Smooth muscle cell (in vitro differentiated cells): ENCODE measurements at regions not wholly inside any gene's neighbourhood (a gene's known extent, or its start where the extent isn't known, plus 50 kb on each side); places are given as distances from the start of the nearest gene placed in this dataset.

Experiments used
- DNase-seq: peaks from one replicate; lab custom pipeline; 2025; ENCODE audit not compliant: unreplicated experiment; lab: John Stamatoyannopoulos, UW
- H2AFZ ChIP-seq: fragments of 200-600 bp; sonication (generic); 2 replicates; pipeline ENCODE4 v1.6.0; 2016; ENCODE audit warnings: antibody characterized with exemption, low read depth, mild to moderate bottlenecking
- H3F3A ChIP-seq: fragments of 200-600 bp; sonication (generic); 2 replicates; pipeline ENCODE4 v1.6.0; 2017; ENCODE audit warnings: antibody characterized with exemption, low read depth
- H3K27ac ChIP-seq: fragments of 200-600 bp; sonication (generic); 2 replicates; pipeline ENCODE4 v1.5.1; 2016; ENCODE audit warnings: low read depth, mild to moderate bottlenecking
- H3K27me3 ChIP-seq: fragments of 200-600 bp; sonication (generic); 2 replicates; pipeline ENCODE4 v1.6.1; 2016; ENCODE audit warnings: low read depth, mild to moderate bottlenecking
- H3K36me3 ChIP-seq: fragments of 200-600 bp; sonication (generic); 2 replicates; pipeline ENCODE4 v1.5.1; 2016; ENCODE audit warnings: low read depth
- H3K4me1 ChIP-seq: fragments of 200-600 bp; sonication (generic); 2 replicates; pipeline ENCODE4 v1.5.1; 2016; ENCODE audit warnings: low read depth
- H3K4me2 ChIP-seq: fragments of 200-600 bp; sonication (generic); 2 replicates; pipeline ENCODE4 v1.6.0; 2016; ENCODE audit warnings: mild to moderate bottlenecking
- H3K4me3 ChIP-seq: fragments of 200-600 bp; sonication (generic); 2 replicates; pipeline ENCODE4 v1.5.1; 2016; ENCODE audit warnings: mild to moderate bottlenecking
- H3K79me2 ChIP-seq: fragments of 200-600 bp; sonication (generic); 2 replicates; pipeline ENCODE4 v1.6.0; 2016; ENCODE audit warnings: low read depth, mild to moderate bottlenecking
- H3K9ac ChIP-seq: fragments of 200-600 bp; sonication (generic); 2 replicates; pipeline ENCODE4 v1.6.0; 2016; ENCODE audit warnings: low read depth
- H3K9me3 ChIP-seq: fragments of 200-600 bp; sonication (generic); replicated peaks from 2 replicates; pipeline ENCODE4 v1.5.1; 2016; ENCODE audit warnings: low read depth
- H4K20me1 ChIP-seq: fragments of 200-600 bp; sonication (generic); 2 replicates; pipeline ENCODE4 v1.6.0; 2016; ENCODE audit warnings: low read depth
- WGBS: methylation state at CpG from one replicate; pipeline ENCODE4 v1.1.7; 2016; ENCODE audit warnings: low lambda C conversion rate; 5-methylcytosine and 5-hydroxymethylcytosine counted together
- TF ChIP-seq, protein P1 (sequence below): fragments of 200-600 bp; sonication (generic); IDR thresholded peaks from 2 replicates; pipeline ENCODE4 v1.5.1; 2017; ENCODE audit warnings: borderline replicate concordance, mild to moderate bottlenecking, antibody characterized with exemption; ENCODE audit not compliant: insufficient read depth, poor library complexity, severe bottlenecking

DNA sequence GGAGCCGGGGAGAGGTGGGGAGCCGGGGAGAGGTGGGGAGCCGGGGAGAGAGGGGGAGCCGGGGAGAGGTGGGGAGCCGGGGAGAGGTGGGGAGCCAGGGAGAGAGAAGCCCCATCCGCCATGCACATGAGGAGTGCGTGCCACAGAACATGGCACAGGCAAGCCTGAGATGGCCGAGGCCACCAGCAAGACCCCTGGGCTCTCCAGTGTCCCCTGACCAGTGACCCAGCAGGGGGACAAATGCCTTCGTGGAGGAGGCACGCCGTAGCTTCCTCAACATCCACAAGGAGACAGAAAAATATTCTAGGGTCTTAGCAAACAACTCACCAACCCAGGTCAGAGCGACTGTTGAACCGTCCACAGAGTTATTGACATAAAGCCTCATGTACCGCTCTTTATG, 618.8 kb downstream of the TBC1D22A start:
- Histone ChIP-seq H3K9ac (no peak overlapping the region), H3K27me3 (no peaks in the 10 kb centered on the region), H3K9me3 (peaks cover 4% of the 10 kb centered on the region), H3F3A (no peaks in the 10 kb centered on the region), H3K79me2 (no peaks in the 10 kb centered on the region), H3K4me3 (no peak overlapping the region), H2AFZ (no peak overlapping the region), H3K4me2 (no peak overlapping the region), H3K36me3 (no peaks in the 10 kb centered on the region), H3K27ac (no peak overlapping the region), H4K20me1 (no peaks in the 10 kb centered on the region), H3K4me1 (no peaks in the 10 kb centered on the region)
- 76% methylated on average over 7 of the region's 14 CpGs for WGBS
- TF ChIP-seq, protein P1, sequence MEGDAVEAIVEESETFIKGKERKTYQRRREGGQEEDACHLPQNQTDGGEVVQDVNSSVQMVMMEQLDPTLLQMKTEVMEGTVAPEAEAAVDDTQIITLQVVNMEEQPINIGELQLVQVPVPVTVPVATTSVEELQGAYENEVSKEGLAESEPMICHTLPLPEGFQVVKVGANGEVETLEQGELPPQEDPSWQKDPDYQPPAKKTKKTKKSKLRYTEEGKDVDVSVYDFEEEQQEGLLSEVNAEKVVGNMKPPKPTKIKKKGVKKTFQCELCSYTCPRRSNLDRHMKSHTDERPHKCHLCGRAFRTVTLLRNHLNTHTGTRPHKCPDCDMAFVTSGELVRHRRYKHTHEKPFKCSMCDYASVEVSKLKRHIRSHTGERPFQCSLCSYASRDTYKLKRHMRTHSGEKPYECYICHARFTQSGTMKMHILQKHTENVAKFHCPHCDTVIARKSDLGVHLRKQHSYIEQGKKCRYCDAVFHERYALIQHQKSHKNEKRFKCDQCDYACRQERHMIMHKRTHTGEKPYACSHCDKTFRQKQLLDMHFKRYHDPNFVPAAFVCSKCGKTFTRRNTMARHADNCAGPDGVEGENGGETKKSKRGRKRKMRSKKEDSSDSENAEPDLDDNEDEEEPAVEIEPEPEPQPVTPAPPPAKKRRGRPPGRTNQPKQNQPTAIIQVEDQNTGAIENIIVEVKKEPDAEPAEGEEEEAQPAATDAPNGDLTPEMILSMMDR: no peak
- no peak for DNase-seq

DNA sequence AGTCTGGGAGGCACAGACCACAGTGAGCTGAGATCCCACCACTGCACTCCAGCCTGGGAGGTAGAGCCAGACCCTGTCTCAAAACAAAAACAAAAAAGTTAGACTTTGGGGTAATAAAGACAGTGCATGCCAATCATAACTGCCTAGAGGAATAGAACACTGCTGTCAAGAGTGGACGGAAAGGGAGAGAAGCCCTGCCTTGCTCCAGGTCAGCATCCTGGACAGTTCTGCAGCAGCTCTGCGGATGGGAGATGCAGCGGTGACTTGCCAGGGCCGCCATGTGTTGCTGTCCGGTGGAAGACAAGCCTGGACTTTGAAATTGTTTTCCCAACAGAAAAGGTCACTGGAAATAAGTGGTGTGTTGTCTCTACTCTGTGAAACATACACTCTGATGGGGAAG, 618.2 kb downstream of the TBC1D22A start:
- H3K9me3 ChIP-seq: peaks cover 4% of the 10 kb centered on the region
- no peak overlapping the region for H3K9ac ChIP-seq
- no peaks in the 10 kb centered on the region for H3K36me3 ChIP-seq
- DNase-seq: no peak
- no peaks in the 10 kb centered on the region for H3K27me3 ChIP-seq
- H3K4me1 ChIP-seq: no peaks in the 10 kb centered on the region
- H4K20me1 ChIP-seq: no peaks in the 10 kb centered on the region
- no peaks in the 10 kb centered on the region for H3F3A ChIP-seq
- no peak overlapping the region for H3K4me3 ChIP-seq
- no peak overlapping the region for H3K4me2 ChIP-seq
- H3K27ac ChIP-seq: no peak overlapping the region
- H2AFZ ChIP-seq: no peak overlapping the region
- TF ChIP-seq, protein P1: no peak
- no peaks in the 10 kb centered on the region for H3K79me2 ChIP-seq
- 75% methylated on average over 5 of the region's 5 CpGs for WGBS

DNA sequence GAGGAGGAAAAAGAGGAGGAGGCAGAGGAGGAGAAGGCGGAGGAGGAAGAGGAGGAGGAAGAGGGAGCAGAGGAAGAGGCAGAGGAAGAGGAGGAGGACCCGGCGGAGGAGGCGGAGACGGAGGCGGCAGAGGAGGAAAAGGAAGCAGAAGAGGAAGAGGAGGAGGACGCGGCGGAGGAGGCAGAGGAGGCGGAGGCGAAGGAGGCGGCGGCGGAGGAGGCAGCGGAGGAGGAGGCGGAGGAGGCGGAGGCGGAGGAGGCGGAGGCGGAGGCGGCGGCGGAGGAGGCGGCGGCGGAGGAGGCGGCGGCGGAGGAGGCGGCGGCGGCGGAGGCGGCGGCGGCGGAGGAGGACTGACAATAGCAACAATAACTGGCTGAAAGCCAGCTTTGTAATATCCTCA, 616.6 kb downstream of the TBC1D22A start:
- no peaks in the 10 kb centered on the region for H3K27me3 ChIP-seq
- no peaks in the 10 kb centered on the region for H4K20me1 ChIP-seq
- H3K27ac ChIP-seq: no peak overlapping the region
- H3K4me2 ChIP-seq: no peak overlapping the region
- no peak overlapping the region for H3K4me3 ChIP-seq
- no peak for DNase-seq
- no peaks in the 10 kb centered on the region for H3K4me1 ChIP-seq
- peaks cover 4% of the 10 kb centered on the region for H3K9me3 ChIP-seq
- no peaks in the 10 kb centered on the region for H3F3A ChIP-seq
- no peaks in the 10 kb centered on the region for H3K36me3 ChIP-seq
- H3K9ac ChIP-seq: no peak overlapping the region
- no peaks in the 10 kb centered on the region for H3K79me2 ChIP-seq
- 53% methylated on average over 3 of the region's 37 CpGs for WGBS
- TF ChIP-seq, protein P1: no peak
- no peak overlapping the region for H2AFZ ChIP-seq

DNA sequence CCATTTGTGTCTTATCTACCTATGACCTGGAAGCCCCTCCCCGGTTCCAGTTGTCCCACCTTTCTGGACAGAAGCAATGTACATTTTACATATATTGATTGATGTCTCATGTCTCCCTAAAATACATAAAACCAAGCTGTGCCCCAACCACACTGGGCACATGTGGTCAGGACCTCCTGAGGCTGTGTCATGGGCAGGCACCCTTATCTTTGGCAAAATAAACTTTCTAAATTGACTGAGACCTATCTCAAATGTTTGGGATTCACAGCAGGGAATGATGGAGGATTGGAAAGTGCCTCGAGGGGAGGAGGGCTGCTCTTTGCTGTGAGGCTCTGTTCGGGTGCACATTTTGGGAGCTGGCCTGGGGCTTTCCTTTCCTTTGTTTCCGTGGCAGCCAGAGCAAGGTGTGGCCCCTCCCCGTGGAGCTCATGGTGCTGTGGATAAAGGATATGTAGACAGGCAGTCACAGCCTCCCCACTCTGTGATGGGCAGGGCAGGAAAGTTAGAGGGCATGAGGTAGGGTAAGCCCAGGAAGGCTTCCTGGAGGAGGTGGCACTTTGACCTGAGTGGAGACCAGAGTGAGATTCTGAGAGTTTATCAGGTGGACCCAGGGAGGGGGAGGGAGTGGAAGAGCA, 615.6 kb downstream of the TBC1D22A start:
- no peak for DNase-seq
- no peak overlapping the region for H3K9ac ChIP-seq
- 56% methylated on average over 5 of the region's 5 CpGs for WGBS
- no peak overlapping the region for H2AFZ ChIP-seq
- H3K79me2 ChIP-seq: no peaks in the 10 kb centered on the region
- H3K4me3 ChIP-seq: no peak overlapping the region
- H3F3A ChIP-seq: no peaks in the 10 kb centered on the region
- no peaks in the 10 kb centered on the region for H3K36me3 ChIP-seq
- H3K4me2 ChIP-seq: no peak overlapping the region
- TF ChIP-seq, protein P1: no peak
- no peaks in the 10 kb centered on the region for H3K27me3 ChIP-seq
- no peaks in the 10 kb centered on the region for H3K4me1 ChIP-seq
- H4K20me1 ChIP-seq: no peaks in the 10 kb centered on the region
- peaks cover 4% of the 10 kb centered on the region for H3K9me3 ChIP-seq
- H3K27ac ChIP-seq: no peak overlapping the region
